ENCODE measurements at regions not wholly inside any gene's neighbourhood (a gene's known extent, or its start where the extent isn't known, plus 50 kb on each side); places are given as distances from the start of the nearest gene placed in this dataset.

GRCh38 chr4:170139764-170140163 lies 50.0 kb upstream of the AADAT start:
- TF ChIP-seq GABPA (IDR thresholded peaks at IDR 0.05; ENCODE audit: low read depth) (no peak), SPI1 (IDR thresholded peaks at IDR 0.05; ENCODE audit: borderline replicate concordance, low read depth) (no peak)

Measured in HL-60 (cell line).